GM21423 (cell line): ENCODE measurements at regions not wholly inside any gene's neighbourhood (a gene's known extent, or its start where the extent isn't known, plus 50 kb on each side); places are given as distances from the start of the nearest gene placed in this dataset.

ENCODE experiments used
- ATAC-seq: cut with Tn5 transposase; IDR thresholded peaks from one replicate; pipeline ENCODE4 v1.9.1; 2021; ENCODE audit warnings: mild to moderate bottlenecking, moderate library complexity; ENCODE audit not compliant: unreplicated experiment

DNA sequence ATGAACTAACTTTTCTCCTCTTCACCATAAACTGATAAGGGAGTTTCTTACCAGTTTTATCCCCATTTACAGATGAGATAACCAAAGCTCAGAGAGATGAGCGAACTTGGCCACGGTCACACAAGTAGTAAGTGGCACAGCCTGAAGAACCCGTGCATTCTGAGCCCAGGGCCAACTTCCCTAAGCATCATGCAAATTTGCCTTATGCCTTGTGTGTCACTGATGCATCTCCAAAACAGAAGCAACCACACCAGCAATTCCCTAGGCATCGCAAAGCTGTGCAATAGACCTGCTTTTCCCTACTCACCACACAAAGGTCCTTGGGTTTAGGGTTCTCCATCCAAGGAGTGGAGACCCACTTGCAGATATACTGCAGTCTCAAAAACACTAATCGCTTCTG is 304.5 kb upstream of the KAZN start:
- no peak for ATAC-seq

GRCh38 chr1:14294860-14295536 is 303.5 kb upstream of the KAZN start:
- ATAC-seq = no peak

- no peak for ATAC-seq
Measured at GRCh38 chr1:14296795-14297194, 301.7 kb upstream of the KAZN start.

- no peak for ATAC-seq
Measured at GRCh38 chr1:14297356-14297755, 301.1 kb upstream of the KAZN start.

- ATAC-seq = no peak
Measured at GRCh38 chr1:14298806-14299205, 299.7 kb upstream of the KAZN start.

DNA sequence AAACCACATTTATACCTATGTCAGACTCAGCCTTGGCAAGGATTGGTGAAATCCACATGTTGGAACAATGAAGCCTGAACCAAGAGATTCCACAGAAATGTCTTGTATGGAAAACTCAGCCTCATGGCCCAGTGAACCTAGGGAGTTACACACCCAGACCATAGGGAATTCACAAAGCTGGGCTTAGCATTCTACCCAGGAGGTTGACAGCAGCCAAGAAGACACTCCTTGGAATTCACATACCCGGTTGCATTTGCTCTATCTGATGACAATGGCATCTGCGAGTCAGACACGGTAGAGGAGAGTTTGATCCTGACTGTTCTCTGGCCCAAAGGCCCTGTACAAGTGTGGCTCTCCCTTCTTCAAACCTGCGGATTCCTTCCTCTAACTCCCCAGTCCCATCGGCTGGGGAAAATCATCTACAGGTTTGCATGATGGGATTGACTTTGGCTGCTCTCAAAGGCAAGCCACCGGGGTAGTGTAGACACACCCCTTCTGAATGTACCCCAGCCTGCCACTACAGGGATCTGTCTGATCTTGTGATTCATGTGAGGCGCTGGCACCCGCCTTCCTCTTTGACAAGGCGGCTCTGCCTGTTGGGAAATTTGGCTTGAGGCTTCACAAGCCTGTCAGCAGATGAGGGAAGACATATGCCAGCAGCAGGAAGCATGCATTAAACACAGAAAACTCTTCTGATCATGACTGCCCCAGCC is 297.3 kb upstream of the KAZN start:
- no peak for ATAC-seq

GRCh38 chr1:14301704-14302024 is 296.8 kb upstream of the KAZN start:
- ATAC-seq = no peak

- no peak for ATAC-seq
Measured at GRCh38 chr1:14302025-14302424, 296.5 kb upstream of the KAZN start.

- ATAC-seq = no peak
Measured at GRCh38 chr1:14303011-14303410, 295.5 kb upstream of the KAZN start.

- no peak for ATAC-seq
Measured at GRCh38 chr1:14304381-14304865, 294.1 kb upstream of the KAZN start.

GRCh38 chr1:14308460-14308859 is 290.0 kb upstream of the KAZN start:
- ATAC-seq = no peak

GRCh38 chr1:14309984-14310383 is 288.5 kb upstream of the KAZN start:
- ATAC-seq = no peak

DNA sequence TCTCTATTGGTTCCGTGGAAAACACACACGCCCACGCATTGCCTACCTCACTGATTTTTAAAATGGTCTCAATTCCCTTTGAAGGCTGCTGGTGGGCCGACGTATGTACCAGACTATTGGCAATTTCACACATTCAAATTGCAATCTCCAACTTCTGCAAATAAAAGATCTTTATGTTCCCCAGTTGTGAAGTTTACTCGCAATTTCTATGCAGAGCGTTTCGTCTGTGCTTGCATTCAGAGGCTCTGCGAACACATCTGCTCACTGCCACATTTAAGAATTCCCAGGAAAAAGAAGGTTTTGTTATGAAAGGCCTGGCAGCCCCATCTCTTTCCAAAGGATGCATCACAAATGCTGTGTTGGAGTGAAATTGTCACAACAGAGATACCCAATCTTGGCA is 288.0 kb upstream of the KAZN start:
- no peak for ATAC-seq

DNA sequence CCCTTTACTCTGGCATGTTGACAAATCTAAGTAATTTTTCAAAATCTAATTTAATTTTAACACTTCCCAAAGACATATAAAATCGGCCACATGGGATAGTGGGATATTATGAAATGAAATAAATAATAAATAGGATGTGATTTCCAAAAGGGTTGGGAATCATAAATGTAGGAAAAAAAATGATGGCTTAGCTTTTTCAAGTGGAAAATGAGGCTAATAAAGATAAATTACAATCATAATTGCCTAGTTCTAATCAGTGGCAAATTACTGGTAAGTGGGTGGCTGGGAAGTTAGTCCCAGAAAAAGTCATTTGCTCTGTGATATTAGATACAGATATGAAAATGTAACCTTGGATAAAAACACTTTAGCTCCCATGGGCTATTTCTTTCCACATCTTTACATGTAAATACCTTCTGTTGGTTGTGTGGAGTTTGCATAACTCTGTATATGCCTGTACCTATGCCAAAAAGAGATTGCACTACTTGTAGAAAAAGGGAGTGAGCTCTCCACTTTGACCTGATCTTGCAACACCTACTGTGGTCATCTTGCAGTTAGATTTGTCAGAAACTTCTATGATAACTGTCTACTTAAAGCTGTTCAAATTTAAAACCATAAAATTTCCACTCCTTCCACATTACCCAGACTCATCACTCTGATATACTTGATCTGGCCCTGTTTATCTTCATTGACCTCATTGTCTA is 284.6 kb upstream of the KAZN start:
- ATAC-seq = no peak

- ATAC-seq = no peak
Measured at GRCh38 chr1:14318830-14319229, 279.7 kb upstream of the KAZN start.

DNA sequence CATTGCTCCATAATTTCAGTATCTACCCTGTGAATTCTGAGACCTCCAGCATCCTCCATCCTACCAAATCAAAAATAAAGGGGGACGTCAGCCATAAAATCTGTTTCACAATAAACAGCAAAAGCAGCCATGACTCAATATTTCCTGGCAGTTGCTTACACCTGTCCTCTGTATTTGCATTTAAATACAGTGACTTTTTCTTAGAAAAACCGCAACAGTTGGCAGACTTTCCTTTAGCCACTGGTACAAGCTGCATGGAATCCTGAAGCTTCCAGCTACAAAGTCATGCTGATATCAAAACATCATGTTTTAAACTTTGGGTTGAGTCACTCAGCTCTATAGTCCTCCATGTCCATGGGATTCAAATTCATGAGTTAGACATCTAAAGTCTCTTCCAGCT is 278.0 kb upstream of the KAZN start:
- no peak for ATAC-seq

- ATAC-seq = no peak
Measured at GRCh38 chr1:14320986-14321385, 277.5 kb upstream of the KAZN start.

GRCh38 chr1:14321422-14321821 is 277.1 kb upstream of the KAZN start:
- no peak for ATAC-seq

DNA sequence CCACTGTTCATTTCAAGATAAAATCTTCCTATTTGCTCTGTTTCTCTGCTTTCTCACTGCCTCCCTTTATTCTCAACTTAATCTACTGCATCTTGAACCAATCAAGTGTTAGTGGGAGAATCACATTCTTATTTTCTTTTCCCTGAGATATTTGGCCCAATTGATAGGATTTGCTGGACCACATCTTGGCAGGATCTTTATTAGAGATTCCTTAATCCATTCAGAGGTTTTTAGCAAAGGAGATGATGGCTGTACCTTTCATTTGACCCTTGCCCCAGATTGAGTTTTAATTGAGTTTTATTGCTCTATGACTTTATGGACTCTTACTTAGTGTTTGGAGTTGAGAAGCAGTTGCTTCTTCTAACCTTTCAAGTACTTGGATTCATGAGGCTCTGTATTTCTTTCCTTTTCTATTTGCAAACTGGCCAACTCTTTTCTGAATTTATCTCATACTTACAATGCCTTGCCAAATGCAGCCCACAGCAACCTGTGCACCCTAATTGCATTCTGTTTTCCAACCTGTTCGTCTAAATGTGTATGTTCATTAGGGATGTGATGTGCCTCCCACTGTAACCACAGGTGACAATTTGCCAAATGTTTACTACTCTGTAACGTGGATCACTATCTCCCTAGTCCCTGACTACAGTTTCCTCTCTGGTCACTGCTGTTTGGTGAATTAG is 274.8 kb upstream of the KAZN start:
- ATAC-seq = no peak

GRCh38 chr1:14324248-14324630 is 274.2 kb upstream of the KAZN start:
- ATAC-seq = no peak

DNA sequence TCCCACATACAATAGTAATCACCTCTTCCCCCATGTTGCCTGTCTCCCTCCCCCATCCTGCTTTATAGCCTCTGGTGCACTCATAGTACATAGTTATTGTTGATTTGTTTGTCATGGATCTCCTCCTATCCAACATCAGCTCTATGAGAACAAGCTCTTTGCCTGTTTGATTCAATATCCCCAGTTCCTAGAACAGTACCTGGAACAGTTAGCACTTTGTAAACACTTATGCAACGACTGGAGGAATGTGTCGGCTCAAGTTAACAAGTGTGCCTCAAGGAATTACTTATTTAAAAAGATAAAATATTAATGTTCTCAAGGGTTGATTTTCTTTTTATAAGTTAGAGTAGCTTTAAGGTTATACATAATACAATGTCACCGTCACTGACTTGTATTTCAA is 271.6 kb upstream of the KAZN start:
- ATAC-seq = no peak

DNA sequence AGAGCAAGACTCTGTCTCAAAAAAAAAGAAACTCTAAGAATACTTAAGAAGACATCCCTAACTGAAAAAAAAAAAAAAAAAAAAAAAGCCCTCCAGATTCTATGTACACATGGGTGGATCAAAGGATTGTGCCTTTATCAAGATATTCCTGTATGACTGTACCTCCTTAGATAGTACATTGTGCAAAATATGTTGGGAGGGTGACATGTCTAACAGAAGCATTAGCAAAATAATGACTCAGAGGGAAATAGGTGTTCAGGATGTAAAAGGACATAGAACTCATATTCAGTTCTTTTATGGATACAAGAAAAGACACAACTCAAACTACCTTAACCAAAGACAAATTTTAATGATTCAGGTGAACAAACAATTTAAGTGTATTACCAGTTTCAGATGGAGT is 269.8 kb upstream of the KAZN start:
- ATAC-seq = no peak
